ENCODE measurements at regions not wholly inside any gene's neighbourhood (a gene's known extent, or its start where the extent isn't known, plus 50 kb on each side); places are given as distances from the start of the nearest gene placed in this dataset.
"Not testable (repeated sequence)": the region's sequence is repeated elsewhere in the genome, so short reads cannot be mapped to it uniquely, and the experiment has no call there.

DNA sequence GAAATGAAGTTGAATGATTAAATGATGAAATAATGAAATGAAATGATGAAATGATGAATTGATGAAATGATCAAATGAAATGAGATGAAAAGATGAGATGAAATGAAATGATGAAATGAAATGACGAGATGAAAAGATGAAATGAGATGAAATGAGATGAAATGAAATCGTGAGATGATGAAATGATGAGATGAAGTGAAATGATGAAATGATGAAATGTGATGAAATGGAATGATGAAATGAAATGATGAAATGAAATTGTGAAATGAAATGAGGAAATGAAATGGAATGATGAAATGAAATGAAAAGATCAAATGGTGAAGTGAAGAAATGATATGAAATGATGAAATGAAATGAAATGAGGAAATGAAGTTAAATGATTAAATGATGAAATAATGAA, 468.7 kb downstream of the FAM72C start:
- H3K14ac ChIP-seq (ENCODE audit: insufficient read length); H3K18ac ChIP-seq (ENCODE audit: extremely low read depth, low read length); H3K79me2 ChIP-seq (ENCODE audit: control insufficient read depth in 1 of 2, insufficient read depth in 2 of 2, low read length in 2 of 2); H2BK15ac ChIP-seq (ENCODE audit: low read length); POLR2A ChIA-PET (ENCODE audit: partially characterized antibody); H3K4me1 ChIP-seq (replicated peaks in 1 of 4; ENCODE audit: control insufficient read depth in 3 of 4, insufficient read depth in 4 of 4, low read length in 3 of 4); H3K27ac ChIP-seq (ENCODE audit: low read depth, low read length); H2AFZ ChIP-seq (ENCODE audit: low read length); H3K4ac ChIP-seq (replicated peaks; ENCODE audit: insufficient read length, low read depth, low read length); H2AK5ac ChIP-seq (ENCODE audit: low read depth, low read length); H3K4me2 ChIP-seq (ENCODE audit: insufficient read depth in 1 of 2, low read depth in 2 of 2, low read length in 2 of 2); H3K36me3 ChIP-seq (ENCODE audit: control insufficient read depth in 2 of 4, insufficient read depth in 4 of 4, low read length in 3 of 4); H2BK5ac ChIP-seq (ENCODE audit: low read depth, low read length); DNase-seq (ENCODE audit: low read depth in 1 of 2, low spot score in 2 of 2); H3K9ac ChIP-seq (replicated peaks in 1 of 4; ENCODE audit: extremely low read depth in 1 of 4, low read depth in 3 of 4, low read length in 3 of 4); H3K23ac ChIP-seq (ENCODE audit: insufficient read length); H4K20me1 ChIP-seq (replicated peaks in 1 of 2; ENCODE audit: control insufficient read depth in 1 of 2, insufficient read depth in 2 of 2, low read length in 2 of 2); H3K23me2 ChIP-seq (ENCODE audit: low read depth, low read length); H3K9me3 ChIP-seq (ENCODE audit: insufficient read depth in 2 of 2, low read depth in 1 of 2, low read length in 1 of 2); FAIRE-seq; H4K8ac ChIP-seq (ENCODE audit: extremely low read depth, insufficient read depth, low read length); H4K5ac ChIP-seq (ENCODE audit: insufficient read length, low read depth, low read length); H4K91ac ChIP-seq (replicated peaks; ENCODE audit: insufficient read length, low read length); H2BK120ac ChIP-seq (replicated peaks; ENCODE audit: low read depth, low read length); H2BK20ac ChIP-seq (ENCODE audit: low read length); H3K79me1 ChIP-seq (ENCODE audit: low read depth, low read length); CTCF ChIA-PET (ENCODE audit: partially characterized antibody); H3K4me3 ChIP-seq (ENCODE audit: extremely low read depth in 1 of 4, insufficient read depth in 2 of 4, low read depth in 3 of 4, low read length in 4 of 4); H3K27me3 ChIP-seq (replicated peaks in 1 of 4; ENCODE audit: control insufficient read depth in 3 of 4, extremely low read depth in 1 of 4, insufficient read depth in 3 of 4, low read length in 3 of 4); H2BK12ac ChIP-seq (ENCODE audit: low read depth, low read length); H3K56ac ChIP-seq (replicated peaks; ENCODE audit: insufficient read length, low read depth, low read length): not testable (repeated sequence)
- 85% methylated on average over 2 of the region's 2 CpGs; no CpG with 5 or more reads in 1 of the 2 experiments for WGBS, 2 experiments (ENCODE audit: extremely low coverage in 1 of 2, insufficient coverage in 1 of 2, insufficient read length in 1 of 2, insufficient replicate concordance in 2 of 2, low coverage in 1 of 2, low lambda C conversion rate in 2 of 2, missing lambda C conversion rate in 1 of 2)

DNA sequence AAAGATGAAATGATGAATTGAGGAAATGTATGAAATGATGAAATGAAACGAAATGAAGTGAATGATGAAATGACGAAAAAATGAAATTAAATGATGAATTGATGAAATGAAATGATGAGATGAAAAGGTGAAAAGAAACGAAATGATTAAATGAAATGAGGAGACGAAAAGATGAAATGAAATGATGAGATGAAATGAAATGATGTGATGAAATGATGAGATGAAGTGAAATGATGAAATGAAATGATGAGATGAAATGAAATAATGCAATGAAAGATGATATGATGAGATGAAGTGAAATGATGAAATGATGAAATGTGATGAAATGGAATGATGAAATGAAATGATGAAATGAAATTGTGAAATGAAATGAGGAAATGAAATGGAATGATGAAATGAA, 469.7 kb downstream of the FAM72C start:
- DNase-seq (ENCODE audit: low read depth in 1 of 2, low spot score in 2 of 2); H2AK5ac ChIP-seq (ENCODE audit: low read depth, low read length); CTCF ChIA-PET (ENCODE audit: partially characterized antibody); H4K8ac ChIP-seq (ENCODE audit: extremely low read depth, insufficient read depth, low read length); H3K79me2 ChIP-seq (ENCODE audit: control insufficient read depth in 1 of 2, insufficient read depth in 2 of 2, low read length in 2 of 2); H3K4me3 ChIP-seq (ENCODE audit: extremely low read depth in 1 of 4, insufficient read depth in 2 of 4, low read depth in 3 of 4, low read length in 4 of 4); H4K20me1 ChIP-seq (replicated peaks in 1 of 2; ENCODE audit: control insufficient read depth in 1 of 2, insufficient read depth in 2 of 2, low read length in 2 of 2); H3K4me2 ChIP-seq (ENCODE audit: insufficient read depth in 1 of 2, low read depth in 2 of 2, low read length in 2 of 2); H3K27ac ChIP-seq (ENCODE audit: low read depth, low read length); H3K23me2 ChIP-seq (ENCODE audit: low read depth, low read length); H2AFZ ChIP-seq (ENCODE audit: low read length); H4K91ac ChIP-seq (replicated peaks; ENCODE audit: insufficient read length, low read length); H2BK12ac ChIP-seq (ENCODE audit: low read depth, low read length); H3K23ac ChIP-seq (ENCODE audit: insufficient read length); H3K18ac ChIP-seq (ENCODE audit: extremely low read depth, low read length); H4K5ac ChIP-seq (ENCODE audit: insufficient read length, low read depth, low read length); H3K36me3 ChIP-seq (ENCODE audit: control insufficient read depth in 2 of 4, insufficient read depth in 4 of 4, low read length in 3 of 4); FAIRE-seq; H3K79me1 ChIP-seq (ENCODE audit: low read depth, low read length); H3K4ac ChIP-seq (replicated peaks; ENCODE audit: insufficient read length, low read depth, low read length); H3K14ac ChIP-seq (ENCODE audit: insufficient read length); H3K4me1 ChIP-seq (replicated peaks in 1 of 4; ENCODE audit: control insufficient read depth in 3 of 4, insufficient read depth in 4 of 4, low read length in 3 of 4); POLR2A ChIA-PET (ENCODE audit: partially characterized antibody); H2BK20ac ChIP-seq (ENCODE audit: low read length); H3K9ac ChIP-seq (replicated peaks in 1 of 4; ENCODE audit: extremely low read depth in 1 of 4, low read depth in 3 of 4, low read length in 3 of 4); H2BK5ac ChIP-seq (ENCODE audit: low read depth, low read length); H2BK120ac ChIP-seq (replicated peaks; ENCODE audit: low read depth, low read length); H3K9me3 ChIP-seq (ENCODE audit: insufficient read depth in 2 of 2, low read depth in 1 of 2, low read length in 1 of 2); H3K56ac ChIP-seq (replicated peaks; ENCODE audit: insufficient read length, low read depth, low read length); H2BK15ac ChIP-seq (ENCODE audit: low read length); H3K27me3 ChIP-seq (replicated peaks in 1 of 4; ENCODE audit: control insufficient read depth in 3 of 4, extremely low read depth in 1 of 4, insufficient read depth in 3 of 4, low read length in 3 of 4): not testable (repeated sequence)
- 79 to 100% methylated on average over 2 to 3 of the region's 4 CpGs for WGBS, 2 experiments (ENCODE audit: extremely low coverage in 1 of 2, insufficient coverage in 1 of 2, insufficient read length in 1 of 2, insufficient replicate concordance in 2 of 2, low coverage in 1 of 2, low lambda C conversion rate in 2 of 2, missing lambda C conversion rate in 1 of 2)
